MCF 10A (cell line): ENCODE measurements at regions not wholly inside any gene's neighbourhood (a gene's known extent, or its start where the extent isn't known, plus 50 kb on each side); places are given as distances from the start of the nearest gene placed in this dataset.

ENCODE experiments used
- BruUV-seq: library from RNA; stranded (reverse); fragments of 400-500 nt; replicated peaks from 2 replicates; lab custom pipeline; 2021; lab: Mats Ljungman, UMichigan
- CTCF ChIA-PET: fragments of 300-600 bp; sonication (Branson Sonifier 250); formaldehyde crosslinking; extraction: SDS; loops from one replicate; lab custom pipeline; 2021; ENCODE audit warnings: antibody characterized with exemption, inconsistent platforms; lab: Yijun Ruan, JAX
- POLR2A ChIA-PET: fragments of 300-600, 350-650 bp; sonication (Branson Sonifier 250); formaldehyde crosslinking; extraction: SDS; loops from one replicate; lab custom pipeline; 2020; ENCODE audit warnings: antibody characterized with exemption, inconsistent platforms; lab: Yijun Ruan, JAX
- DNase-seq: peaks from one replicate; pipeline ENCODE4 v3.0.0-alpha.2; 2018; ENCODE audit not compliant: unreplicated experiment
- H3K27ac Mint-ChIP-seq: one replicate; pipeline ENCODE4 v1.8.0; 2022; ENCODE audit warnings: mild to moderate bottlenecking, low read depth, mixed read lengths; ENCODE audit not compliant: unreplicated experiment
- H3K27me3 Mint-ChIP-seq: one replicate; pipeline ENCODE4 v1.8.0; 2022; ENCODE audit warnings: mixed read lengths; ENCODE audit not compliant: insufficient read depth, unreplicated experiment
- H3K36me3 Mint-ChIP-seq: one replicate; pipeline ENCODE4 v1.8.0; 2022; ENCODE audit warnings: mild to moderate bottlenecking, moderate library complexity, mixed read lengths; ENCODE audit not compliant: insufficient read depth, unreplicated experiment
- H3K4me1 Mint-ChIP-seq: one replicate; pipeline ENCODE4 v1.8.0; 2022; ENCODE audit warnings: mixed read lengths; ENCODE audit not compliant: insufficient read depth, unreplicated experiment
- H3K4me3 Mint-ChIP-seq: one replicate; pipeline ENCODE4 v1.8.0; 2022; ENCODE audit warnings: mild to moderate bottlenecking, moderate library complexity, mixed read lengths; ENCODE audit not compliant: unreplicated experiment
- H3K9me3 Mint-ChIP-seq: one replicate; pipeline ENCODE4 v1.8.0; 2022; ENCODE audit warnings: mixed read lengths; ENCODE audit not compliant: unreplicated experiment
- CTCF ChIP-seq: fragments of 200-600 bp; IDR thresholded peaks from one replicate; pipeline ENCODE4 v1.8.0; 2022; ENCODE audit warnings: antibody characterized with exemption, mild to moderate bottlenecking; ENCODE audit not compliant: unreplicated experiment
- intact Hi-C: fragments of 100-400 bp; cut with micrococcal nuclease; formaldehyde crosslinking; loops from 2 replicates; pipeline ENCODE4 v1.14.1; 2022

DNA sequence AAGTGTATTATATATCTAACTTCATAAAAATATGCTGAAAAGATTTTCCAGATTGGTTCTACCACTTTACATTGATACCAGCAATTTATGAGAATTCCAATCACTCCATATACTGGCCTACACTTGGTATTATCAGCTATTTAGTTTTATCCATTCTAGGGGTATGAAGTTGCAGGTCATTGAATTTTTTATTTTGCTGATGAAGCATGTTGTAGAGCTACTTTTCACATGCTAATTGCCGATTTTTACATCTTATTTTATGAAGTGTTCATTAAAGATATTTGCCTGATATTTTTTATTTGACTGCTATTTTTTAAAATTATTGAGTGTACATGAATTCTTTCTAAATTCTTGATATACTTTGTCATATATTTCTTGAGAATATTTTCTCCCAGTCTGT is 542.1 kb downstream of the ADCYAP1 start:
- Mint-ChIP-seq H3K4me1 (no peaks in the 10 kb centered on the region), H3K36me3 (no peaks in the 10 kb centered on the region), H3K27ac (no peak overlapping the region), H3K4me3 (no peak overlapping the region), H3K27me3 (no peaks in the 10 kb centered on the region), H3K9me3 (no peaks in the 10 kb centered on the region)
- ChIA-PET CTCF (no interaction called here), POLR2A (no interaction called here)
- BruUV-seq = no TSS peak
- no peak for DNase-seq
- intact Hi-C loops = no loop called here
- no peak for TF ChIP-seq CTCF

DNA sequence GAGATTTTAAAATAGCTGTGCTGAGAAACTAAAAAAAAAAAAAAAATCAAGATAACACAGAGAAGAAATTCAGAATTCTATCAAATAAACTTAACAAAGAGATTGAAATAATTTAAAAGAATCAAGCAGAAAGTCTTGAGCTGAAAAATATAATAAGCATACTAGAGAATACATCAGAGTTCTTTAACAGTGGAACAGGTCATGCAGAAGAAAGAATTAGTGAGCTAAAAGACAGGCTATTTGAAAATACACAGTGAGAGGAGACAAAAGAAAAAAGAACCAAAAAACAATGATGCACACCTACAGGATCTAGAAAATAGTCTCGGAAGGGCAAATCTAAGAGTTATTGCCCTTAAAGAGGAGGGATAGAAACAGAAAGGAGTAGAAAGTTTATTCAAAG is 548.1 kb downstream of the ADCYAP1 start:
- Mint-ChIP-seq H3K36me3 (no peaks in the 10 kb centered on the region), H3K4me3 (no peak overlapping the region), H3K27ac (no peak overlapping the region), H3K9me3 (peaks cover 32% of the 10 kb centered on the region), H3K4me1 (no peaks in the 10 kb centered on the region), H3K27me3 (no peaks in the 10 kb centered on the region)
- ChIA-PET CTCF (interaction anchor here (0.6 kb wide), 1 partner anchor 351 kb away, joined by 3 read pairs; no protein-coding TSS in a partner anchor), POLR2A (no interaction called here)
- intact Hi-C loops = no loop called here
- no peak for DNase-seq
- no TSS peak for BruUV-seq
- TF ChIP-seq CTCF = no peak

DNA sequence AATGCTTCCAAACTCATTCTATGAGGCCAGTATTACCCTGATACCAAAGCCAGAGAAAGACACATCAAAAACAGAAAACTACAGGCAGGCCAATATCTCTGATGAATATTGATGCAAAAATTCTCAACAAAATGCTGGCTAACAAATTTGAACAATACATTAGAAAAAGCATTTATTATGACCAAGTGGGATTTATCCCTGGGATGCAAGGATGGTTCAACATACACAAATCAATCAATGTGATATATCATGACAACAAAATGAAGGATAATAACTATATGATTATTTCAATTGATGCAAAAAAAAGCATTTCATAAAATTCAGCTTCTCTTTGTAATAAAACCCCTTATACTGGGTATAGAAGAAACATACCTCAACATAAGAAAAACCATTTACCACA is 550.9 kb downstream of the ADCYAP1 start:
- no peak overlapping the region for H3K4me3 Mint-ChIP-seq

DNA sequence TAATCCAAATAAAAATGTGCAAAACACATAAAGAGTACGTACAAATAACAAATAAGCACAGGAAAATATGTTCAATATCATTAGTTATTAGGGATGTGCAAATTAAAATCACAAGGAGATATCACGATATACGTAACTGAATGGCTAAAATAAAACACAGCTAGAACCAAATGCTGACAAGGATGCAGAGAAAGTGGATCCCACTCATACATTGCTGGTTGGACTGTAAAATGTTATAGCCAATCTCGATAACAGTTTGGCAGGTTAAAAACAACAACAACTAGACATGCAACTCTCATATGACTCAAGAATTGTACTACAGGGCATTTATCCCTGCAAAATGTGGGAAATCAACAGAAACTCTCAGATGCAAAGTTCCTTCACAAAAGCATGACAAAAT is 553.9 kb downstream of the ADCYAP1 start:
- TF ChIP-seq CTCF = no peak
- CTCF ChIA-PET = no interaction called here

More for the DNA sequence above, 550.9 kb downstream of the ADCYAP1 start:
- DNase-seq = no peak
- ChIA-PET POLR2A (no interaction called here), CTCF (no interaction called here)
- no TSS peak for BruUV-seq
- H3K27ac Mint-ChIP-seq = no peak overlapping the region
- no peaks in the 10 kb centered on the region for H3K4me1 Mint-ChIP-seq
- intact Hi-C loops = no loop called here
- peaks cover 33% of the 10 kb centered on the region for H3K9me3 Mint-ChIP-seq
- no peak for TF ChIP-seq CTCF
- H3K27me3 Mint-ChIP-seq = no peaks in the 10 kb centered on the region
- no peaks in the 10 kb centered on the region for H3K36me3 Mint-ChIP-seq

More for the DNA sequence above, 553.9 kb downstream of the ADCYAP1 start:
- Mint-ChIP-seq H3K4me1 (no peaks in the 10 kb centered on the region), H3K4me3 (no peak overlapping the region), H3K27ac (no peak overlapping the region), H3K27me3 (no peaks in the 10 kb centered on the region), H3K9me3 (peaks cover 25% of the 10 kb centered on the region), H3K36me3 (no peaks in the 10 kb centered on the region)
- intact Hi-C loops = no loop called here
- POLR2A ChIA-PET = interaction anchor here (0.6 kb wide), 1 partner anchor 18 kb away, joined by 3 read pairs; no protein-coding TSS in a partner anchor
- no TSS peak for BruUV-seq
- no peak for DNase-seq
